ENCODE measurements at regions not wholly inside any gene's neighbourhood (a gene's known extent, or its start where the extent isn't known, plus 50 kb on each side); places are given as distances from the start of the nearest gene placed in this dataset.
"Not testable (repeated sequence)": the region's sequence is repeated elsewhere in the genome, so short reads cannot be mapped to it uniquely, and the experiment has no call there.

DNA sequence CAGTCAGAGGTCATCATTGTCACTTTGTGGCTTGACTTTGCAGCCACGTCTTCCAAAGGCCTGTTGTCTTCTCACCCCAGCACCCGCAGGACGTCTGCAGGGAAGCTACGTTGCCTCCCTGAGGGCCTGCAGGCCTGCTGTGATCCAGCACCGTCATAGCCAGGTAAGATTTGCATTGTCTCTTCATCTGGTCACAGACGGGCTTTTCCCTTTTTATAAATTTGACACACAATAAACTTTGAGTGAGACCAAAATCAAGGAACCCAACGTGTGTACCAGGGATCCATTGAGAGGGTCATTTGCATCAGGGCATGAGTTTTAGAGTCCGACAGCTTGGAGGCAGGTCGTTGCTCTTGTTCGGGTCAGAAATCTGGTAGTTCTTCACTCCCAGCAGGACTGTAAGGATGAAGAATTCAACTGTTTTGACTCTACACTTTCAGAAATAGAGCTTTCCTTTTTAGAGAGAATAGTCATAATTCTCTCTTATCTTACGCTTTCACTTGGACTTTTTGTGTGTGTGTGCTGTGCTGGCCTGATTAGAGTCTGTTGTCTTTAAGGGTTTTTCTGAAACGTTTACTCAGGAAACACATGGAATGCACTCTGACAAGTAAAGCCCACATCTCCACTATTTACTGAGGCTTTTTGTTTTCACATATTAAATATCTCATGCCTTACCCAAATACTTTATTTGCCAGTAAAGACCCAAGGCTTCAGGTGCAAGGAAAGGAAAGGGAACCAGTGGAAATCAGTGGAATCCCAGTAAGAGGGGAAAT, 177.2 kb upstream of the TAB2 start:
- peak overlapping the region; percentile 27; the same call in 1 of the 2 replicates for H3K4me3 ChIP-seq (ENCODE audit: low read length)
- no peak for TF ChIP-seq ZNF274 (IDR thresholded peaks at IDR 0.05; ENCODE audit: low read depth, low read length)

DNA sequence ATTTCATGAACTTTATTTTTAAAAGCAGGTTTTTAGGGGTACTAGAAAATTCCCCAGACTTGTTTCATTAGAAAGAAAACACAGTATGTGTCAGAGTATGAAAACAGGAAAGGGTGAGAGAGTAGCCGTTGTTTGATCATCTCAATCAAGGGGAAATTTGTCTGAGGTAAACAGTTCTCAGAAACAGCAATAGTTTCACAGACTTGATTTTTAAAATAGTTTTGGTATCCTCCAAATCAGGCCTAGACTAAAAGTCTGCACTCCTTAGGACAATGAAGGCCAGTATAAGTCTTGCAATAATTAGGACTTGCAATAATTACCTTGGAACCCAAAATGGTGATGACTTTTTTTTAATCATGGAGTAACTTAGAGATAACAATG, 176.6 kb upstream of the TAB2 start:
- no peak for TF ChIP-seq ZNF274 (IDR thresholded peaks at IDR 0.05; ENCODE audit: low read depth, low read length)
- no peak overlapping the region for H3K4me3 ChIP-seq (ENCODE audit: low read length)

DNA sequence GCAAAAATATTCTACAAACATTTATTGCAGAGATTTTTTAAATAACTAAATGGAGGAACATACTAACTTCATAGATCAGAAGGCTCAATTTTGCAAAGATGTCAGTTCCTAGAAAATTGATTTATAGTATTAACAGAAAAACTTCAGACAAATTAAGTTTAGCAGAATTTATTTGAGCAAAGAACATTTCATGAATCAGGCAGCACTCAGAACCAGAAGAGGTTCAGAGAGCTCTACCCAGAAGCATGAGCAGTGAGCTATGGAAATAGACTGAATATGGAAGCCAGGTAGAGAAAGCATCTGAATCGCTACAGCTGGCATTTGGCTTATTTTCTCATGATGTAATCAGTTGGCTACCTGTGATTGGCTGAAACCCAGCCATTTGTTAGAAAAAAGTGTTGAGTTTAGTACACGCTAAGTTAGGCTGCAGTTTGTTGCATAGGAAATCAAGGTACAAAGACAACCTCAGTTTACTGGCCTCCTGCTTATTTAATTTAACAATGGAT, 174.5 kb upstream of the TAB2 start:
- no peak for TF ChIP-seq ZNF274 (IDR thresholded peaks at IDR 0.05; ENCODE audit: low read depth, low read length)

DNA sequence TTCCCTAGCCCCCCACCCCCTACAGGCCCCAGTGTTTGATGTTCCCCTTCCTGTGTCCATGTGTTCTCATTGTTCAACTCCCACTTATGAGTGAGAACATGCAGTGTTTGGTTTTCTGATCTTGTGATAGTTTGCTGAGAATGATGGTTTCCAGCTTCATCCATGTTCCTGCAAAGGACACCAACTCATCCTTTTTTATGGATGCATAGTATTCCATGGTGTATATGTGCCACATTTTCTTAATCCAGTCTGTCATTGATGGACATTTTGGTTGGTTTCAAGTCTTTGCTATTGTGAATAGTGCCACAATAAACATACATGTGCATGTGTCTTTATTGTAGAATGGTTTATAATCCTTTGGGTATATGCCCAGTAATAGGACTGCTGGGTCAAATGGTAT, 171.7 kb upstream of the TAB2 start:
- not testable (repeated sequence) for H3K4me3 ChIP-seq (ENCODE audit: low read length)

More for the DNA sequence above, 174.5 kb upstream of the TAB2 start:
- no peak overlapping the region for H3K4me3 ChIP-seq (ENCODE audit: low read length)

DNA sequence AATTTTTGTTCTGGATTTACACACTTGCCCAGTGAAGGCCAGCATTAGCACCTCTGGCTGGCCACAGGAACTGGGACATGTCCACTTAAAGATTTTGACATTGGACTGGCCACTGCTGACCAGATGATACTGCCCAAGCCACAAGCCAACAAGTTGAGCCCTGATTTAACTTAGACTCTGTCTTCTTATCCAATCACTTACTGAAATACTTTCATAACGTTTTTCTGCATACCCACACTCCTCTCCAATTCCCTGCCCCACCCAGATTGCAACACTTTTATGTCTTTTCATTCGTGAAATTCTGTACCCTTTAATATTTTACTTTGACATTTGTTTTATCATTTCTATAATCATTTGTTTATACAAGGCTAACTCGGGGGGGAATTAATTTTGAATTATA, 170.3 kb upstream of the TAB2 start:
- TF ChIP-seq ZNF274 (IDR thresholded peaks at IDR 0.05; ENCODE audit: low read depth, low read length): no peak
- no peak overlapping the region for H3K4me3 ChIP-seq (ENCODE audit: low read length)

DNA sequence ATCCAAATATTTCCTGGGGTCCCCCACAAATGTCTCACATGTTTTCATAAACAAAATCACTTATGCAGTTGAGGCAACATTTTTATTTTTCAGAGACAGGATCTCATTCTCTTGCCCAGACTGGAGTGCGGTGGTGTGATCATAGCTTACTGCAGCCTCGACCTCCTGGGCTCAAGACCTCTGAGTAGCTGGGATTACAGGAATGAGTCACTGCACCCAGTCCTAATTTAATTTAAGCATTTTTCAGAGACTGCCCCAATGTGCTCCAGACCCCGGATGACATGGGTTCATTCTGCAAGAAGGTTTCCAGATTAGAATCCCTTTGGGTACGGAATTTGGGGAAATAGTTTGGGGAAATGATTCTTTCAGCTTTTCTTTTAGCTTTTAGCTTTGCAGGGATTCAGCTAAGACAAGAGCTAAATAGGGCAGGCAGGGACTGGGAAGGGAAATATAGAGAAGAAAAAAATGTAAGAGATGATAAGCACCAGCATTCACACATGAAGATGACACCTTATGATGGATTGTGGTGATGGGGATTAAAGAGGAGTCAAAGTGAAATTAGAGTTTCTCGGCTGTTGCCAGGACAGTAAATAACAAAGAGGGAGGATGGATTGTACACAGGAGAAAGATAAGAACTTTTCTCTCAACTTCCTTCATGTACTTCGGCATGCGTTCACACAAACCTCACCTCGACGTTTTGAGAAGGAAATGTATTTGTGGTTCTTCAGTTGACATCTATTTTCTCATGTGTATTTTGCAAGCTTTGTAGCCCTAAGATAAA, 169.4 kb upstream of the TAB2 start:
- TF ChIP-seq ZNF274 (IDR thresholded peaks at IDR 0.05; ENCODE audit: low read depth, low read length): no peak
- H3K4me3 ChIP-seq (ENCODE audit: low read length): no peak overlapping the region

DNA sequence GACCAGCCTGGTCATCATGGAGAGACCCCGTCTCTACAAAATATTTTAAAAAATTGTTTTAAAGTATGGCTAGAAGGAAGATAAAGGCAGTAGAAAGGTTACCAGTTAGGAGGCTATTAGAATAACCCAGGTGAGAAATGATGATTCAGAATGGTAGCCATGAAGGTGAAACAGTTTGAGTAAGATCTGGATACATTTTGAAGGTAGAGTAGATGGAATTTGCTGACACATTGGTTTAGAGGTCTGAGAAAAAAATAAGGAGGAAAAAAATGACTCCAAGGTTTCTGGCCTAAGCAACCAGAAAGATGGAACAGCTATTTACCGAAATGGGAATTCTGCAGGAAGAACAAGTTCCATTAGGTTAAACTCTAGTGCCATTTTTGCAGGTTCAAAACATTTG, 167.9 kb upstream of the TAB2 start:
- no peak overlapping the region for H3K4me3 ChIP-seq (ENCODE audit: low read length)
- no peak for TF ChIP-seq ZNF274 (IDR thresholded peaks at IDR 0.05; ENCODE audit: low read depth, low read length)

DNA sequence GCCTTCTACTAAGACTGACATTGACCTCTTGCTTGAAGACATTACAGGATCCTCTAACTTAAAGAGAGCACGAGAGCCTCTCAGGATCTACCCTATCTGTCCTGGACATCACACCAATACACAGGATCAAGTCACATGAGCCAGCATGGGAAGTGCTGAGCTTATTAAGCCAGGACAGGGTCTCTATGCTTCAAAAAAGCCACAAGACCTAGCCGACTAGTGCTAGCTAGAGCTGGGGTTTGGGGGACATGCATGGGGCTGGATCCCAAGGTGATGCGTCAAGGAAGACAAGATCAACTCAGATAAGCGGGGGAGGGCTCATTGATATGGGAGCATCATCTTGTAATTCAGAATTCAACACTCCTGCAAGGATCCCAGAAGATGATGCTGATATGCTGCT, 167.2 kb upstream of the TAB2 start:
- TF ChIP-seq ZNF274 (IDR thresholded peaks at IDR 0.05; ENCODE audit: low read depth, low read length): no peak
- no peak overlapping the region for H3K4me3 ChIP-seq (ENCODE audit: low read length)

DNA sequence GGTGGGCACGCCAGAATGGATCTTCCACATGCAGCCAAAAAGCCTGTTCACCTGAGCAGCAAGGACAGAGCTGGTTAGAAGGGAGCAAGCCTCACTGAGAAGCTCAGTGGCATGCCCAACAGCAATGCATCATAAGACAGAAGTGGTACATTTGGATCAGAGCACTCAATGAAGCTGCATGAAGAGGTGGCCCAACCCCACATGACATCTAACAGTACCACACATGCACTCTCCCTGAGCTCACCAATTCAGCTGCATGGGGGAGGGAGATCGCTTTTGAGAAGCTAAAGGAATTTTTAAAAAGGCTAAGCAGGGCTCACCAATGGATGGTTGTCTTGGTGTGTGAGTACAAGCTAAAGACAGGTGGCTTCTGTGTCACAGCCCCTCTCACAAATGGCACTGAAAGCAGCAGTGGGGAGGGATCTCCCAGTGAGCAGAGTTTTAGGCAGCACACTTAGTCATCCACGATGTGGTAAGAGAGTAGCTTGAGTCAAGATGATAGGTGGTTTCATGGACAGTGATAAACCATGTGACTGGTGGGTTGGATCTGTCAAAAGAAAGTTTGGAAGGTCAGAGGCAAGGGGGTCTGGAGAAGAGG, 166.6 kb upstream of the TAB2 start:
- no peak for TF ChIP-seq ZNF274 (IDR thresholded peaks at IDR 0.05; ENCODE audit: low read depth, low read length)
- H3K4me3 ChIP-seq (ENCODE audit: low read length): no peak overlapping the region

DNA sequence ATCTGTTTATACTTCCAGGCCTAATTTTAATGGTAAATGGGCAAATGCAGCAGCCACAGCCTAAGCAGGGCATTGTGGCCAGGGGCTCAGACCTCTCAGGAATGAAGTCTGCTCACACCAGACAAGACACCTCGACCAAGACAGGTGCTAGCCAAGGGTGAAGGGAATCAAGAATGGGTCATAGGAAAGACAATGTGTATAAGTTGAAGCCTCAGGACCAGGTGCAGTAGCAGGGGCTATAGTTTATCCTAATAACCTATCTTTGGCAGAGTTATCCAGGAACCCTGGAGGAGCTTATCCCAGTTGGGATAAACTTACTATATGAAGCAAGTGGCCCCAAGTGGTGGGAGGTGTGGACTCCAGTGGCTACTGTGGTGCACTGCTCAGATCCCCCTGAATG, 165.0 kb upstream of the TAB2 start:
- TF ChIP-seq ZNF274 (IDR thresholded peaks at IDR 0.05; ENCODE audit: low read depth, low read length): no peak
- H3K4me3 ChIP-seq (ENCODE audit: low read length): no peak overlapping the region

DNA sequence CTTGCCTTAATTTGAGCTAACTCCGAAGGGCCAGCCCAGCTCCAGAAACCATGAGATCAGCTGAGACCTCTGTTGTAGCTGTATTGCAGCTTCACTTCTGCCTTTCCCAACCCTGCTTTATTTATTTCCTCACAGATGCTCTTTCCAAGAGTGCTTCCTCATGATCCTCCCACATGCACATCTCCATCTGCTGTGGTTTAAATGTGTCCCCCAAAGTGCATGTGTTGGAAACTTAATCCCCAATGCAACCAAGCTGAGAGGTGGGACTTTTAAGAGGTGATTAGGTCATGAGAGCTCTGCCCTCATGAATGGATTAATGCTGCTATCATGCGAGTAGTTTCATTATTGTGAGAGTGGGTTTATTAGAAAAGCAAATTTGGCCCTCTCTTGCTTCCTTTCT, 164.4 kb upstream of the TAB2 start:
- no peak overlapping the region for H3K4me3 ChIP-seq (ENCODE audit: low read length)
- TF ChIP-seq ZNF274 (IDR thresholded peaks at IDR 0.05; ENCODE audit: low read depth, low read length): no peak

DNA sequence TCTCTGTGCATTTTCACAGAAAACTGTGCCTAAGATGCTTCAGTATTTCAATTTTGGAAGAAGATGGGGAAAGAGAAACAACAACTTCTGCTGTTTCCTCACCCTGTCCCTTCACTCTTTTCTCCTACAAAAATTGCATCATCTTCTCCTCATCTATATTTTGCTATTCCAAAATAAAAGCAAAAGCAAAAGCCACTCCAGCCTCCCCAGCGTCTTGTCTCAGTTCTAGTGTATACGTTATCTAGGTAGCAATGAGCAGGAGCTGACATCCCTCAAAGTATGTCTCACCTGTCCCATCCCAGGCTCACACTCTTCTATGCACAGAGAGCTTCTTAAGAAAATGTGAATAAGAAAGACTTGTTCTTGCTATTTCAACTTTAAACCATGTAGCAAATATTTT, 163.8 kb upstream of the TAB2 start:
- TF ChIP-seq ZNF274 (IDR thresholded peaks at IDR 0.05; ENCODE audit: low read depth, low read length): no peak

DNA sequence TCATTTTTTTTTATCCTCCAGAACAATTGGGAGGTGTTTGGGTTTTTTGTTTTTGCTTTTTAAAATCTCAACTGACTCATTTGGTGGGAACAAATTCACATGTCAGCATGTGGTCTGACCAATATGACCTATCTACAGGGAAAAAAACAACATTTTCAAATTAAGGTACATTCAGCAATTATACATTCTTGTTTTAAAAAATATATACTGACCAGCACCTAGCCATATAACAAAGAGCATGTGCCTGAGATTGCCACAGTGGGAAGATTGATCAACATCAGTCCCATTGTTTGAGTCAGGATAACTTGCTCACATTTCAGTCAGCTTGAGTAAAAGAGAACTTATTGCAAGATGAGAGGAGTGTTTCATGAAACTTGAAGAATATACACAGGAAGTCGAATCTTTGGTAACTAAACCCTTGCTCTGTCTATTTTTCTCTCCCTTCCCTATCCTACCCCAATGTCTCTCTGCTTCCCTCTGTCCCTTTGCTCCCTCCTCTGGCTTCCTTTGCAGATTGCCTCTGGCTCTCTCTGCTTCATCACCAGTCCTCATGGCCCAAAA, 163.2 kb upstream of the TAB2 start:
- no peak overlapping the region for H3K4me3 ChIP-seq (ENCODE audit: low read length)
- TF ChIP-seq ZNF274 (IDR thresholded peaks at IDR 0.05; ENCODE audit: low read depth, low read length): no peak

More for the DNA sequence above, 163.8 kb upstream of the TAB2 start:
- no peak overlapping the region for H3K4me3 ChIP-seq (ENCODE audit: low read length)

DNA sequence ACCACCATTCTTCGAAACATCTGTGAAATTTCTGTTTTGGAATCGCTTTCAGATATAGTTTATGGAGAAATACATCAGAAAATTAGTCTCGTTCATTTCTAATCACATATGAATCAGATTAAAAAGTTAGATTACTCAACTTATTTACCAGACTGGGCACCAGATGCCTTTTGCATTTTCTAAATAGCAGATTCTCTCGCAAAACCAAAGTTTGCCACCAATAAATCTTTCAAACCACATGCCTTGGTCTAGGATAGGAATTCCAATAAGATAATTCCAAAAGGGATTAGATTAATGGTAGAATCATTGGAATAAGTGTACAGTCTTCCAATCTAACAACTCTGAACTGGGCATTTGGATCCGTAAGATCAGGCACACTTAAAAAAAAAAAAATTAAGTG, 160.4 kb upstream of the TAB2 start:
- TF ChIP-seq ZNF274 (IDR thresholded peaks at IDR 0.05; ENCODE audit: low read depth, low read length): no peak
- H3K4me3 ChIP-seq (ENCODE audit: low read length): no peak overlapping the region
